HL-60 (cell line): ENCODE measurements at regions not wholly inside any gene's neighbourhood (a gene's known extent, or its start where the extent isn't known, plus 50 kb on each side); places are given as distances from the start of the nearest gene placed in this dataset.

ENCODE experiments used
- POLR2AphosphoS5 ChIP-seq: IDR thresholded peaks from 2 replicates; pipeline ENCODE4 v1.6.1; 2012; ENCODE audit warnings: low read depth
- TF ChIP-seq, protein P1 (sequence below): IDR thresholded peaks from one replicate; pipeline ENCODE4 v1.5.1; 2011; ENCODE audit warnings: low read length, control low read depth, inconsistent platforms; ENCODE audit not compliant: insufficient read depth

DNA sequence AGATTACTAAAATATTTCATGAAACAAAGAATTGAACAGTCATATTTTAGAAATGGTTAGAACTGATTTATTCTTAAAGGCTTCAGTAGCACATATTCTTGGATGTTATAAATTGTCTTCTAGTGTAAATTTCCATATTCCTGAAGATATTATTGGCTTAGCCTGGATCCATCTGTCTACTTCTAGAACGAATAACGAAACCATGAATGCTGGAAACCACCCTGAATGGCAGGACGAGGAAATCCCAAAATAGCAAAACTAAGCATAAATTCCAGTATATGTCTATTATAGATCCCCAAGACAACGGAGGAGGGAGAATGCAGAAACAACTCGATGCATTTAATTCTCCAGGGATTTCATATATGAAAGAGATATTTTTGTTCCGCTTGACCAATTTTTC lies 2191.0 kb upstream of the ACO1 start:
- TF ChIP-seq, protein P1, sequence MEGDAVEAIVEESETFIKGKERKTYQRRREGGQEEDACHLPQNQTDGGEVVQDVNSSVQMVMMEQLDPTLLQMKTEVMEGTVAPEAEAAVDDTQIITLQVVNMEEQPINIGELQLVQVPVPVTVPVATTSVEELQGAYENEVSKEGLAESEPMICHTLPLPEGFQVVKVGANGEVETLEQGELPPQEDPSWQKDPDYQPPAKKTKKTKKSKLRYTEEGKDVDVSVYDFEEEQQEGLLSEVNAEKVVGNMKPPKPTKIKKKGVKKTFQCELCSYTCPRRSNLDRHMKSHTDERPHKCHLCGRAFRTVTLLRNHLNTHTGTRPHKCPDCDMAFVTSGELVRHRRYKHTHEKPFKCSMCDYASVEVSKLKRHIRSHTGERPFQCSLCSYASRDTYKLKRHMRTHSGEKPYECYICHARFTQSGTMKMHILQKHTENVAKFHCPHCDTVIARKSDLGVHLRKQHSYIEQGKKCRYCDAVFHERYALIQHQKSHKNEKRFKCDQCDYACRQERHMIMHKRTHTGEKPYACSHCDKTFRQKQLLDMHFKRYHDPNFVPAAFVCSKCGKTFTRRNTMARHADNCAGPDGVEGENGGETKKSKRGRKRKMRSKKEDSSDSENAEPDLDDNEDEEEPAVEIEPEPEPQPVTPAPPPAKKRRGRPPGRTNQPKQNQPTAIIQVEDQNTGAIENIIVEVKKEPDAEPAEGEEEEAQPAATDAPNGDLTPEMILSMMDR = no peak
- no peak for TF ChIP-seq POLR2AphosphoS5
